OCI-LY1 (cell line): ENCODE measurements at regions not wholly inside any gene's neighbourhood (a gene's known extent, or its start where the extent isn't known, plus 50 kb on each side); places are given as distances from the start of the nearest gene placed in this dataset.

Source experiments
- H2AFZ ChIP-seq: fragments of 200-600 bp; sonication (generic), shearing (Covaris generic); 2 replicates; pipeline ENCODE4 v1.6.0; 2014; ENCODE audit warnings: antibody characterized with exemption, mild to moderate bottlenecking, low read length
- H3F3A ChIP-seq: fragments of 200-600 bp; sonication (generic), shearing (Covaris generic); 2 replicates; pipeline ENCODE4 v1.6.0; 2014; ENCODE audit warnings: mild to moderate bottlenecking, antibody characterized with exemption, low read length, moderate library complexity; ENCODE audit not compliant: insufficient read depth
- H3K27ac ChIP-seq: fragments of 200-600 bp; sonication (generic); 2 replicates; pipeline ENCODE4 v1.5.1; 2014; ENCODE audit warnings: low read length, mixed run types, mild to moderate bottlenecking, low read depth; ENCODE audit not compliant: poor library complexity, severe bottlenecking
- H3K27me3 ChIP-seq: fragments of 200-600 bp; sonication (generic); 2 replicates; pipeline ENCODE4 v1.6.0; 2014; ENCODE audit warnings: antibody characterized with exemption, mild to moderate bottlenecking, low read length, moderate library complexity; ENCODE audit not compliant: insufficient read depth
- H3K36me3 ChIP-seq: fragments of 200-600 bp; sonication (generic); 2 replicates; pipeline ENCODE4 v1.6.1; 2014; ENCODE audit warnings: mild to moderate bottlenecking, antibody characterized with exemption, low read length, moderate library complexity, mixed read lengths; ENCODE audit not compliant: insufficient read depth
- H3K4me1 ChIP-seq: fragments of 200-600 bp; sonication (generic); 2 replicates; pipeline ENCODE4 v1.5.1; 2014; ENCODE audit warnings: mild to moderate bottlenecking, low read length, moderate library complexity; ENCODE audit not compliant: insufficient read depth, severe bottlenecking
- H3K4me2 ChIP-seq: fragments of 200-600 bp; sonication (generic), shearing (Covaris generic); 2 replicates; pipeline ENCODE4 v1.6.1; 2014; ENCODE audit warnings: low read length
- H3K4me3 ChIP-seq: fragments of 200-600 bp; sonication (generic); 2 replicates; pipeline ENCODE4 v1.5.1; 2014; ENCODE audit warnings: low read length, low read depth, mild to moderate bottlenecking, mixed read lengths; ENCODE audit not compliant: poor library complexity, severe bottlenecking
- H3K79me2 ChIP-seq: fragments of 200-600 bp; shearing (Covaris generic); 2 replicates; pipeline ENCODE4 v1.6.1; 2016; ENCODE audit warnings: mixed run types, low read length, mixed read lengths; ENCODE audit not compliant: insufficient read depth
- H3K9ac ChIP-seq: fragments of 200-600 bp; sonication (generic), shearing (Covaris generic); 2 replicates; pipeline ENCODE4 v1.6.1; 2014; ENCODE audit warnings: mild to moderate bottlenecking, low read length, mixed read lengths
- H3K9me2 ChIP-seq: fragments of 200-600 bp; sonication (generic), shearing (Covaris generic); 2 replicates; pipeline ENCODE4 v1.6.1; 2014; ENCODE audit warnings: low read depth, mild to moderate bottlenecking, low read length, mixed read lengths
- H3K9me3 ChIP-seq: fragments of 200-600 bp; shearing (Covaris generic); 2 replicates; pipeline ENCODE4 v1.6.1; 2014; ENCODE audit warnings: low read length, mixed read lengths
- H4K20me1 ChIP-seq: fragments of 200-600 bp; sonication (generic), shearing (Covaris generic); 2 replicates; pipeline ENCODE4 v1.6.0; 2016; ENCODE audit warnings: mild to moderate bottlenecking, low read length; ENCODE audit not compliant: insufficient read depth
- EZH2 ChIP-seq: fragments of 200-600 bp; sonication (generic), shearing (Covaris generic); IDR thresholded peaks from 2 replicates; pipeline ENCODE4 v1.8.0; 2017; ENCODE audit warnings: borderline replicate concordance, mixed run types, mild to moderate bottlenecking, antibody characterized with exemption, low read length, moderate library complexity, mixed read lengths
- TF ChIP-seq, protein P1 (sequence below): fragments of 200-600 bp; sonication (generic), shearing (Covaris generic); IDR thresholded peaks from 2 replicates; pipeline ENCODE4 v1.5.1; 2017; ENCODE audit warnings: mild to moderate bottlenecking, antibody characterized with exemption, low read length, moderate library complexity, mixed read lengths

- no peaks in the 10 kb centered on the region for H3K4me1 ChIP-seq
- no peaks in the 10 kb centered on the region for H3K79me2 ChIP-seq
- H3K27me3 ChIP-seq, result no peaks in the 10 kb centered on the region
- no peaks in the 10 kb centered on the region for H4K20me1 ChIP-seq
- no peak overlapping the region for H2AFZ ChIP-seq
- no peaks in the 10 kb centered on the region for H3K36me3 ChIP-seq
- H3K4me2 ChIP-seq, result no peak overlapping the region
- H3K9me3 ChIP-seq, result no peaks in the 10 kb centered on the region
- H3K4me3 ChIP-seq, result no peak overlapping the region
- H3K9ac ChIP-seq, result no peak overlapping the region
- no peak overlapping the region for H3K27ac ChIP-seq
- H3F3A ChIP-seq, result no peaks in the 10 kb centered on the region
- TF ChIP-seq, protein P1, sequence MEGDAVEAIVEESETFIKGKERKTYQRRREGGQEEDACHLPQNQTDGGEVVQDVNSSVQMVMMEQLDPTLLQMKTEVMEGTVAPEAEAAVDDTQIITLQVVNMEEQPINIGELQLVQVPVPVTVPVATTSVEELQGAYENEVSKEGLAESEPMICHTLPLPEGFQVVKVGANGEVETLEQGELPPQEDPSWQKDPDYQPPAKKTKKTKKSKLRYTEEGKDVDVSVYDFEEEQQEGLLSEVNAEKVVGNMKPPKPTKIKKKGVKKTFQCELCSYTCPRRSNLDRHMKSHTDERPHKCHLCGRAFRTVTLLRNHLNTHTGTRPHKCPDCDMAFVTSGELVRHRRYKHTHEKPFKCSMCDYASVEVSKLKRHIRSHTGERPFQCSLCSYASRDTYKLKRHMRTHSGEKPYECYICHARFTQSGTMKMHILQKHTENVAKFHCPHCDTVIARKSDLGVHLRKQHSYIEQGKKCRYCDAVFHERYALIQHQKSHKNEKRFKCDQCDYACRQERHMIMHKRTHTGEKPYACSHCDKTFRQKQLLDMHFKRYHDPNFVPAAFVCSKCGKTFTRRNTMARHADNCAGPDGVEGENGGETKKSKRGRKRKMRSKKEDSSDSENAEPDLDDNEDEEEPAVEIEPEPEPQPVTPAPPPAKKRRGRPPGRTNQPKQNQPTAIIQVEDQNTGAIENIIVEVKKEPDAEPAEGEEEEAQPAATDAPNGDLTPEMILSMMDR, result no peak
- no peak for TF ChIP-seq EZH2
- H3K9me2 ChIP-seq, result no peaks in the 10 kb centered on the region
Observed at GRCh38 chr16:65919145-65919985, 447.1 kb upstream of the CDH5 start.

- no peak overlapping the region for H3K4me3 ChIP-seq
- no peak for TF ChIP-seq EZH2
- TF ChIP-seq, protein P1, result no peak
Observed at GRCh38 chr16:65917466-65917865, 449.0 kb upstream of the CDH5 start.

DNA sequence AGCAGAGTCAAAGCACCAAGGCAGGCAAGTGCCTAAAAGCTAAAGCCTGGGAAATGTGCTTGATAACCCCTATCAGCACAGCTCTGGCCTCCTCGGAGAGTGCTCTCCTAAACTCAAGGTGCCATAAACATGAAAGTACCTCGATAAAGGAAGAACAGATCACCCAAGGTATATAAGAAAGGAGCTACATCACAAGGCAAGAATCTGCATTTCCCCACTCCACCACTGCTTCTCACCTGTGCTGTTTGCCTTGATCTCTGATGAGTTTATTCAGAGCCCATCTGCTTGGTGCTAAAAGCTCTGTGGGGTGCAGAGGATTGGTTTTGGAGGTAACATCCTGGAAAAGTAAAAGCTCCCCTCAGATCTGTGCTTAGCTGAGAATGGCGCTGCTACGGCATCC, 449.5 kb upstream of the CDH5 start:
- no peak overlapping the region for H3K9ac ChIP-seq
- TF ChIP-seq EZH2, result no peak
- TF ChIP-seq, protein P1, result no peak
- H3K9me3 ChIP-seq, result no peaks in the 10 kb centered on the region
- H3K4me2 ChIP-seq, result no peak overlapping the region
- no peaks in the 10 kb centered on the region; the same call in 1 of the 2 replicates for H3K36me3 ChIP-seq
- H3K9me2 ChIP-seq, result no peaks in the 10 kb centered on the region
- no peak overlapping the region for H3K27ac ChIP-seq
- H3F3A ChIP-seq, result no peaks in the 10 kb centered on the region
- no peaks in the 10 kb centered on the region for H3K4me1 ChIP-seq
- H3K27me3 ChIP-seq, result no peaks in the 10 kb centered on the region
- H2AFZ ChIP-seq, result no peak overlapping the region
- H3K4me3 ChIP-seq, result no peak overlapping the region
- H4K20me1 ChIP-seq, result no peaks in the 10 kb centered on the region
- no peaks in the 10 kb centered on the region for H3K79me2 ChIP-seq

More at GRCh38 chr16:65917466-65917865, 449.0 kb upstream of the CDH5 start:
- H3K27ac ChIP-seq, result no peak overlapping the region
- H3K36me3 ChIP-seq, result no peaks in the 10 kb centered on the region
- H3K79me2 ChIP-seq, result no peaks in the 10 kb centered on the region
- H2AFZ ChIP-seq, result no peak overlapping the region
- H3K4me1 ChIP-seq, result no peaks in the 10 kb centered on the region
- H3K9ac ChIP-seq, result no peak overlapping the region
- no peaks in the 10 kb centered on the region for H3K9me3 ChIP-seq
- no peaks in the 10 kb centered on the region for H3F3A ChIP-seq
- H3K4me2 ChIP-seq, result no peak overlapping the region
- H3K9me2 ChIP-seq, result no peaks in the 10 kb centered on the region
- H3K27me3 ChIP-seq, result no peaks in the 10 kb centered on the region
- H4K20me1 ChIP-seq, result no peaks in the 10 kb centered on the region
